ENCODE measurements at regions not wholly inside any gene's neighbourhood (a gene's known extent, or its start where the extent isn't known, plus 50 kb on each side); places are given as distances from the start of the nearest gene placed in this dataset.

- TF ChIP-seq CTCF (conservative IDR thresholded peaks at IDR 0.05), result no peak
- TF ChIP-seq ZFX (IDR thresholded peaks at IDR 0.05), result no peak
These were observed 475.7 kb downstream of the USP25 start for GRCh38 chr21:16205527-16205926.

Measured in C4-2B (cell line).